ENCODE measurements at regions not wholly inside any gene's neighbourhood (a gene's known extent, or its start where the extent isn't known, plus 50 kb on each side); places are given as distances from the start of the nearest gene placed in this dataset.

DNA sequence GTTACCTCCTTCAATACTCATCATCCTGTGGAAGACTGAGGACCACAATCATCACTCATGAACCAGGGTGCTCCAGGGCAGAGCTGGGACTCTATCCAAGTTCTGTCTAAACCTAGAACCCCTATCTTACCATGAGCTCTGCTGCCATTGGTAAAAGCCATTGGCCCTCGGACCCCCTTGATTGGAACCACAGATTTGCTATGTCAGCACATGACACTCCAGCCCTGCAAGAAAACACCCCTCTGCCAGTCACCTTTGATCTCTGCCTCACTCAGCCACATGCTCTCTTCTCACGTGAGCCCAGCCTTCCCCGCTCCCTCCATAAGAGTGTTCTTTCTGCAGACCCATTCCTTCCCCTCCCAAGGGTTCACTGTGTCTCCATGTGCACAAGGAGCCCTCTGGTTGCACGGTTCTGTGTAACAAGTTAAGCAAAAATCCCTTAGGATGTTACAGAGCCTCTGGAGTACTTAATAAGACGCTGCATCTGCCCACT, 468.8 kb upstream of the DYNLRB2 start:
- TF ChIP-seq, protein P1, sequence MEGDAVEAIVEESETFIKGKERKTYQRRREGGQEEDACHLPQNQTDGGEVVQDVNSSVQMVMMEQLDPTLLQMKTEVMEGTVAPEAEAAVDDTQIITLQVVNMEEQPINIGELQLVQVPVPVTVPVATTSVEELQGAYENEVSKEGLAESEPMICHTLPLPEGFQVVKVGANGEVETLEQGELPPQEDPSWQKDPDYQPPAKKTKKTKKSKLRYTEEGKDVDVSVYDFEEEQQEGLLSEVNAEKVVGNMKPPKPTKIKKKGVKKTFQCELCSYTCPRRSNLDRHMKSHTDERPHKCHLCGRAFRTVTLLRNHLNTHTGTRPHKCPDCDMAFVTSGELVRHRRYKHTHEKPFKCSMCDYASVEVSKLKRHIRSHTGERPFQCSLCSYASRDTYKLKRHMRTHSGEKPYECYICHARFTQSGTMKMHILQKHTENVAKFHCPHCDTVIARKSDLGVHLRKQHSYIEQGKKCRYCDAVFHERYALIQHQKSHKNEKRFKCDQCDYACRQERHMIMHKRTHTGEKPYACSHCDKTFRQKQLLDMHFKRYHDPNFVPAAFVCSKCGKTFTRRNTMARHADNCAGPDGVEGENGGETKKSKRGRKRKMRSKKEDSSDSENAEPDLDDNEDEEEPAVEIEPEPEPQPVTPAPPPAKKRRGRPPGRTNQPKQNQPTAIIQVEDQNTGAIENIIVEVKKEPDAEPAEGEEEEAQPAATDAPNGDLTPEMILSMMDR (IDR thresholded peaks at IDR 0.05; ENCODE audit: insufficient read depth, low read length, poor library complexity, severe bottlenecking), result no peak
- TF ChIP-seq EZH2phosphoT487 (conservative IDR thresholded peaks at IDR 0.05; ENCODE audit: low read length), result no peak

All from SU-DHL-6 (cell line).